CD14-positive monocyte (primary cell): ENCODE measurements at regions not wholly inside any gene's neighbourhood (a gene's known extent, or its start where the extent isn't known, plus 50 kb on each side); places are given as distances from the start of the nearest gene placed in this dataset.

Experiments used
- DNase-seq, 3 donors: peaks; one replicate each; pipeline ENCODE4 v3.0.0-alpha.2; 2011 to 2022
- H2AFZ ChIP-seq: 2 replicates; pipeline ENCODE4 v1.6.0; 2012; ENCODE audit warnings: mild to moderate bottlenecking, low read depth, low read length, inconsistent platforms; ENCODE audit not compliant: insufficient read depth, poor library complexity, severe bottlenecking
- H3K27ac ChIP-seq, 2 donors: 1 replicate in 1 of 2; 2 replicates in 1 of 2; pipeline ENCODE4 v1.5.1; 2012 to 2013; ENCODE audit warnings: low read length in 2 of 2, control low read depth in 1 of 2, inconsistent platforms in 1 of 2, low read depth in 1 of 2, mild to moderate bottlenecking in 1 of 2
- H3K27me3 ChIP-seq, 2 donors: one replicate each; pipeline versions ENCODE4 v1.6.0 to v1.6.1; 2011 to 2013; ENCODE audit warnings: low read length in 2 of 2; ENCODE audit not compliant: control insufficient read depth in 2 of 2, insufficient read depth in 2 of 2
- H3K36me3 ChIP-seq, 2 donors: replicated peaks in 1 of 2; 1 replicate in 1 of 2; 2 replicates in 1 of 2; pipeline versions ENCODE4 v1.5.1 to v1.6.1; 2012 to 2013; ENCODE audit warnings: low read length in 2 of 2, control low read depth in 1 of 2, inconsistent platforms in 1 of 2, mild to moderate bottlenecking in 1 of 2; ENCODE audit not compliant: insufficient read depth in 2 of 2, control insufficient read depth in 1 of 2
- H3K4me1 ChIP-seq, 2 donors: 1 replicate in 1 of 2; 2 replicates in 1 of 2; pipeline versions ENCODE4 v1.5.1 to v1.6.1; 2012 to 2013; ENCODE audit warnings: low read length in 2 of 2, control low read depth in 1 of 2, inconsistent platforms in 1 of 2, mild to moderate bottlenecking in 1 of 2, moderate library complexity in 1 of 2; ENCODE audit not compliant: insufficient read depth in 2 of 2, control insufficient read depth in 1 of 2
- H3K4me2 ChIP-seq: replicated peaks from 2 replicates; pipeline ENCODE3; 2012; ENCODE audit warnings: low read length, moderate library complexity, mild to moderate bottlenecking; ENCODE audit not compliant: poor library complexity, severe bottlenecking; ENCODE audit errors: extremely low read depth
- H3K4me3 ChIP-seq, 3 experiments: fragments of 200-600 bp in 1 of 3; sonication (generic) in 1 of 3; replicated peaks in 1 of 3; 1 replicate in 2 of 3; 2 replicates in 1 of 3; pipeline ENCODE4 v1.5.1; 2011 to 2013; ENCODE audit warnings: low read length in 3 of 3, mild to moderate bottlenecking in 3 of 3, control low read depth in 2 of 3, low read depth in 2 of 3, inconsistent platforms in 1 of 3, moderate library complexity in 1 of 3
- H3K79me2 ChIP-seq: 2 replicates; pipeline ENCODE4 v1.6.0; 2012; ENCODE audit warnings: mild to moderate bottlenecking, control low read depth, inconsistent platforms, low read length, moderate library complexity; ENCODE audit not compliant: insufficient read depth
- H3K9ac ChIP-seq: 2 replicates; pipeline ENCODE4 v1.6.0; 2017; ENCODE audit warnings: low read length, mild to moderate bottlenecking; ENCODE audit not compliant: insufficient read depth, poor library complexity, severe bottlenecking
- H3K9me3 ChIP-seq, 2 donors: replicated peaks in 1 of 2; 1 replicate in 1 of 2; 2 replicates in 1 of 2; pipeline versions ENCODE4 v1.5.1 to v1.6.1; 2012 to 2013; ENCODE audit warnings: low read length in 2 of 2, control low read depth in 1 of 2; ENCODE audit not compliant: control insufficient read depth in 1 of 2, insufficient read depth in 1 of 2
- H4K20me1 ChIP-seq: 2 replicates; pipeline ENCODE4 v1.6.0; 2012; ENCODE audit warnings: mild to moderate bottlenecking, low read length, control low read depth, moderate library complexity; ENCODE audit not compliant: insufficient read depth
- H3K27ac Mint-ChIP-seq, 7 donors: one replicate each; pipeline ENCODE4 v1.8.0; 2020; ENCODE audit warnings: mild to moderate bottlenecking in 7 of 7, mixed read lengths in 7 of 7, moderate library complexity in 6 of 7, inconsistent platforms in 2 of 7
- H3K27me3 Mint-ChIP-seq, 3 donors: one replicate each; pipeline ENCODE4 v1.8.0; 2021 to 2022; ENCODE audit warnings: low read depth in 3 of 3, mild to moderate bottlenecking in 3 of 3, mixed read lengths in 3 of 3, moderate library complexity in 3 of 3, inconsistent platforms in 1 of 3
- H3K36me3 Mint-ChIP-seq, 2 donors: one replicate each; pipeline ENCODE4 v1.8.0; 2020; ENCODE audit warnings: mixed read lengths in 2 of 2, inconsistent platforms in 1 of 2, mild to moderate bottlenecking in 1 of 2
- H3K4me1 Mint-ChIP-seq: one replicate; pipeline ENCODE4 v1.8.0; 2020; ENCODE audit warnings: mild to moderate bottlenecking, mixed read lengths
- H3K4me3 Mint-ChIP-seq, 2 donors: one replicate each; pipeline ENCODE4 v1.8.0; 2020; ENCODE audit warnings: mild to moderate bottlenecking in 2 of 2, mixed read lengths in 2 of 2, moderate library complexity in 1 of 2
- H3K9me3 Mint-ChIP-seq, 7 donors: one replicate each; pipeline ENCODE4 v1.8.0; 2020 to 2022; ENCODE audit warnings: mixed read lengths in 7 of 7, mild to moderate bottlenecking in 6 of 7, moderate library complexity in 6 of 7, inconsistent platforms in 2 of 7
- WGBS: methylation state at CpG from one replicate; pipeline ENCODE4 v1.1.5; 2013; ENCODE audit warnings: missing lambda C conversion rate; ENCODE audit not compliant: insufficient coverage; 5-methylcytosine and 5-hydroxymethylcytosine counted together
- intact Hi-C, 2 donors: fragments of 100-400 bp; cut with micrococcal nuclease; formaldehyde crosslinking; loops; one replicate each; pipeline versions ENCODE4 v1.15.0 to v1.15.1; 2023
- TF ChIP-seq, protein P1 (sequence below): fragments of 200-600 bp; IDR thresholded peaks from one replicate; pipeline ENCODE4 v1.8.0; 2022; ENCODE audit warnings: antibody characterized with exemption, mild to moderate bottlenecking

DNA sequence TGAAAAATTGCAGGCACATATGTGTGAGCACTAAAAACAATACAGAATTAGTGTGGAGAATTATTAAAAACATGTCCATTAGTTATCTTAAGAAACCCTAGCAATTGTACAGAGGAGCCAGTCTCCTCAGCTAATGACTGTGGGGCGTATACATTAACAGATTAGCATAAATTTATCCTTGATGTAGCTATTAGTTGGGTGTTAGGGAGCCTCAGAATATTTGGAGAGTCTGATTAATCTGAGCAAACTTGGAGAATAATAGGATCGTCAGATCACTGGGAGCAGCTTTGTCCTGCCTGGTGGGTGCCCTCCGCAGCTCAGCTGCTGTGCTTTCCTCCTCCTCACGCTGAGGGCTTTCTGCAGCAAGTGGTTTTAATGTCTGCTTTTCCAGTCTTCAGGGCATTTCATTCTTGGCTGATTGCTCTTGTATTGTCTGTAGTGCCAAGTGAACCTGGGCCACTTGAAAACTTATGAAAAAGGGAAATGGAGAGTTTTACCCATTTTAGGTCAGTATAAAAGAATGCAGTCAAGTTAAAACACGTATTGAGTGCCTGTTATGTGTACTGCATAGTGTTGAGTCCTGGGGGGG lies 417.4 kb upstream of the SEMA6D start:
- Mint-ChIP-seq H3K4me3 (no peak overlapping the region), H3K9me3 (peaks cover 0 to 7% (median 2%) of the 10 kb centered on the region in 7 donors), H3K27me3 (no peaks in the 10 kb centered on the region), H3K4me1 (no peaks in the 10 kb centered on the region), H3K36me3 (no peaks in the 10 kb centered on the region), H3K27ac (peak overlapping the region in 1 of 7 donors; percentile 46)
- Histone ChIP-seq H3K4me3 (no peak overlapping the region), H2AFZ (no peak overlapping the region), H3K9me3 (no peaks in the 10 kb centered on the region), H3K4me1 (no peaks in the 10 kb centered on the region), H3K36me3 (no peaks in the 10 kb centered on the region), H3K4me2 (no peak overlapping the region), H3K9ac (no peak overlapping the region), H3K27me3 (no peaks in the 10 kb centered on the region), H4K20me1 (no peaks in the 10 kb centered on the region), H3K27ac (no peak overlapping the region), H3K79me2 (no peaks in the 10 kb centered on the region)
- 97% methylated on average over 3 of the region's 5 CpGs for WGBS
- DNase-seq: no peak
- TF ChIP-seq, protein P1, sequence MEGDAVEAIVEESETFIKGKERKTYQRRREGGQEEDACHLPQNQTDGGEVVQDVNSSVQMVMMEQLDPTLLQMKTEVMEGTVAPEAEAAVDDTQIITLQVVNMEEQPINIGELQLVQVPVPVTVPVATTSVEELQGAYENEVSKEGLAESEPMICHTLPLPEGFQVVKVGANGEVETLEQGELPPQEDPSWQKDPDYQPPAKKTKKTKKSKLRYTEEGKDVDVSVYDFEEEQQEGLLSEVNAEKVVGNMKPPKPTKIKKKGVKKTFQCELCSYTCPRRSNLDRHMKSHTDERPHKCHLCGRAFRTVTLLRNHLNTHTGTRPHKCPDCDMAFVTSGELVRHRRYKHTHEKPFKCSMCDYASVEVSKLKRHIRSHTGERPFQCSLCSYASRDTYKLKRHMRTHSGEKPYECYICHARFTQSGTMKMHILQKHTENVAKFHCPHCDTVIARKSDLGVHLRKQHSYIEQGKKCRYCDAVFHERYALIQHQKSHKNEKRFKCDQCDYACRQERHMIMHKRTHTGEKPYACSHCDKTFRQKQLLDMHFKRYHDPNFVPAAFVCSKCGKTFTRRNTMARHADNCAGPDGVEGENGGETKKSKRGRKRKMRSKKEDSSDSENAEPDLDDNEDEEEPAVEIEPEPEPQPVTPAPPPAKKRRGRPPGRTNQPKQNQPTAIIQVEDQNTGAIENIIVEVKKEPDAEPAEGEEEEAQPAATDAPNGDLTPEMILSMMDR: no peak
- intact Hi-C loops: no loop called here

DNA sequence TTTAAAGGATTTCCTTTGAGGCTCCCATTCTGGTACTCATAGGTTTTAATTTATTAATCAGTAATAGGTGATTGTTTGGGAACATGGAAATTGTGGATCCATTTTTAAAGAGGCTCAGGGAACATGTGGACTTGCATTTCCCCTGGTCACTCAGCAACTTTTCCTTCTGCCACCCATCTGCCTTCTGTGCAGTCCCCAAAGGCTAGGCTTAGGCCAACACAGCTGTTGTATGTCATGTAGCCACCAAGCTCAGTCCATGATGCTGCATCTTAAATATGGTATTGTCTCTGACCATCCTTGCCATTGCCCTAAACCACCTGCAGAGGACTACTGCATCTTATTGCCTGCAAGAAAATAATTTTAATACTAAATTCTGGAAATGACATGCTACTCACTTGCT lies 416.7 kb upstream of the SEMA6D start:
- Histone ChIP-seq H3K9ac (no peak overlapping the region), H3K27ac (no peak overlapping the region), H2AFZ (no peak overlapping the region), H3K4me2 (no peak overlapping the region), H3K4me3 (no peak overlapping the region), H3K9me3 (no peaks in the 10 kb centered on the region), H3K79me2 (no peaks in the 10 kb centered on the region), H3K4me1 (no peaks in the 10 kb centered on the region), H3K36me3 (no peaks in the 10 kb centered on the region), H3K27me3 (no peaks in the 10 kb centered on the region), H4K20me1 (no peaks in the 10 kb centered on the region)
- H3K36me3 Mint-ChIP-seq: no peaks in the 10 kb centered on the region
- TF ChIP-seq, protein P1: no peak
- DNase-seq: no peak
- H3K9me3 Mint-ChIP-seq: peaks cover 0 to 7% (median 2%) of the 10 kb centered on the region in 7 donors
- no peak overlapping the region for H3K27ac Mint-ChIP-seq
- H3K4me1 Mint-ChIP-seq: no peaks in the 10 kb centered on the region
- intact Hi-C loops: no loop called here
- no peaks in the 10 kb centered on the region for H3K27me3 Mint-ChIP-seq
- no peak overlapping the region for H3K4me3 Mint-ChIP-seq
